CD14-positive monocyte (primary cell): ENCODE measurements at regions not wholly inside any gene's neighbourhood (a gene's known extent, or its start where the extent isn't known, plus 50 kb on each side); places are given as distances from the start of the nearest gene placed in this dataset.

ENCODE experiments used
- DNase-seq, 3 donors: peaks; one replicate each; pipeline ENCODE4 v3.0.0-alpha.2; 2011 to 2022
- H2AFZ ChIP-seq: 2 replicates; pipeline ENCODE4 v1.6.0; 2012; ENCODE audit warnings: mild to moderate bottlenecking, low read depth, low read length, inconsistent platforms; ENCODE audit not compliant: insufficient read depth, poor library complexity, severe bottlenecking
- H3K27ac ChIP-seq, 2 donors: 1 replicate in 1 of 2; 2 replicates in 1 of 2; pipeline ENCODE4 v1.5.1; 2012 to 2013; ENCODE audit warnings: low read length in 2 of 2, control low read depth in 1 of 2, inconsistent platforms in 1 of 2, low read depth in 1 of 2, mild to moderate bottlenecking in 1 of 2
- H3K27me3 ChIP-seq, 2 donors: one replicate each; pipeline versions ENCODE4 v1.6.0 to v1.6.1; 2011 to 2013; ENCODE audit warnings: low read length in 2 of 2; ENCODE audit not compliant: control insufficient read depth in 2 of 2, insufficient read depth in 2 of 2
- H3K36me3 ChIP-seq, 2 donors: replicated peaks in 1 of 2; 1 replicate in 1 of 2; 2 replicates in 1 of 2; pipeline versions ENCODE4 v1.5.1 to v1.6.1; 2012 to 2013; ENCODE audit warnings: low read length in 2 of 2, control low read depth in 1 of 2, inconsistent platforms in 1 of 2, mild to moderate bottlenecking in 1 of 2; ENCODE audit not compliant: insufficient read depth in 2 of 2, control insufficient read depth in 1 of 2
- H3K4me1 ChIP-seq, 2 donors: 1 replicate in 1 of 2; 2 replicates in 1 of 2; pipeline versions ENCODE4 v1.5.1 to v1.6.1; 2012 to 2013; ENCODE audit warnings: low read length in 2 of 2, control low read depth in 1 of 2, inconsistent platforms in 1 of 2, mild to moderate bottlenecking in 1 of 2, moderate library complexity in 1 of 2; ENCODE audit not compliant: insufficient read depth in 2 of 2, control insufficient read depth in 1 of 2
- H3K4me2 ChIP-seq: replicated peaks from 2 replicates; pipeline ENCODE3; 2012; ENCODE audit warnings: low read length, moderate library complexity, mild to moderate bottlenecking; ENCODE audit not compliant: poor library complexity, severe bottlenecking; ENCODE audit errors: extremely low read depth
- H3K4me3 ChIP-seq, 3 experiments: fragments of 200-600 bp in 1 of 3; sonication (generic) in 1 of 3; replicated peaks in 1 of 3; 1 replicate in 2 of 3; 2 replicates in 1 of 3; pipeline ENCODE4 v1.5.1; 2011 to 2013; ENCODE audit warnings: low read length in 3 of 3, mild to moderate bottlenecking in 3 of 3, control low read depth in 2 of 3, low read depth in 2 of 3, inconsistent platforms in 1 of 3, moderate library complexity in 1 of 3
- H3K79me2 ChIP-seq: 2 replicates; pipeline ENCODE4 v1.6.0; 2012; ENCODE audit warnings: mild to moderate bottlenecking, control low read depth, inconsistent platforms, low read length, moderate library complexity; ENCODE audit not compliant: insufficient read depth
- H3K9ac ChIP-seq: 2 replicates; pipeline ENCODE4 v1.6.0; 2017; ENCODE audit warnings: low read length, mild to moderate bottlenecking; ENCODE audit not compliant: insufficient read depth, poor library complexity, severe bottlenecking
- H3K9me3 ChIP-seq, 2 donors: replicated peaks in 1 of 2; 1 replicate in 1 of 2; 2 replicates in 1 of 2; pipeline versions ENCODE4 v1.5.1 to v1.6.1; 2012 to 2013; ENCODE audit warnings: low read length in 2 of 2, control low read depth in 1 of 2; ENCODE audit not compliant: control insufficient read depth in 1 of 2, insufficient read depth in 1 of 2
- H4K20me1 ChIP-seq: 2 replicates; pipeline ENCODE4 v1.6.0; 2012; ENCODE audit warnings: mild to moderate bottlenecking, low read length, control low read depth, moderate library complexity; ENCODE audit not compliant: insufficient read depth
- H3K27ac Mint-ChIP-seq, 7 donors: one replicate each; pipeline ENCODE4 v1.8.0; 2020; ENCODE audit warnings: mild to moderate bottlenecking in 7 of 7, mixed read lengths in 7 of 7, moderate library complexity in 6 of 7, inconsistent platforms in 2 of 7
- H3K27me3 Mint-ChIP-seq, 3 donors: one replicate each; pipeline ENCODE4 v1.8.0; 2021 to 2022; ENCODE audit warnings: low read depth in 3 of 3, mild to moderate bottlenecking in 3 of 3, mixed read lengths in 3 of 3, moderate library complexity in 3 of 3, inconsistent platforms in 1 of 3
- H3K36me3 Mint-ChIP-seq, 2 donors: one replicate each; pipeline ENCODE4 v1.8.0; 2020; ENCODE audit warnings: mixed read lengths in 2 of 2, inconsistent platforms in 1 of 2, mild to moderate bottlenecking in 1 of 2
- H3K4me1 Mint-ChIP-seq: one replicate; pipeline ENCODE4 v1.8.0; 2020; ENCODE audit warnings: mild to moderate bottlenecking, mixed read lengths
- H3K4me3 Mint-ChIP-seq, 2 donors: one replicate each; pipeline ENCODE4 v1.8.0; 2020; ENCODE audit warnings: mild to moderate bottlenecking in 2 of 2, mixed read lengths in 2 of 2, moderate library complexity in 1 of 2
- H3K9me3 Mint-ChIP-seq, 7 donors: one replicate each; pipeline ENCODE4 v1.8.0; 2020 to 2022; ENCODE audit warnings: mixed read lengths in 7 of 7, mild to moderate bottlenecking in 6 of 7, moderate library complexity in 6 of 7, inconsistent platforms in 2 of 7
- CTCF ChIP-seq: fragments of 200-600 bp; IDR thresholded peaks from one replicate; pipeline ENCODE4 v1.8.0; 2022; ENCODE audit warnings: antibody characterized with exemption, mild to moderate bottlenecking
- whole genome bisulfite sequencing: methylation state at CpG from one replicate; pipeline ENCODE4 v1.1.5; 2013; ENCODE audit warnings: missing lambda C conversion rate; ENCODE audit not compliant: insufficient coverage; 5-methylcytosine and 5-hydroxymethylcytosine counted together
- intact Hi-C, 2 donors: fragments of 100-400 bp; cut with micrococcal nuclease; formaldehyde crosslinking; loops; one replicate each; pipeline versions ENCODE4 v1.15.0 to v1.15.1; 2023

GRCh38 chr14:34165847-34166350 is 215.0 kb upstream of the EGLN3 start:
- Histone ChIP-seq H3K9me3 (no peaks in the 10 kb centered on the region), H3K9ac (no peak overlapping the region), H3K4me1 (no peaks in the 10 kb centered on the region), H3K27ac (no peak overlapping the region), H3K4me3 (no peak overlapping the region), H3K4me2 (no peak overlapping the region), H3K27me3 (peaks cover 2 to 13% of the 10 kb centered on the region in 2 donors), H3K36me3 (no peaks in the 10 kb centered on the region), H2AFZ (no peak overlapping the region), H3K79me2 (no peaks in the 10 kb centered on the region), H4K20me1 (no peaks in the 10 kb centered on the region)
- H3K36me3 Mint-ChIP-seq = no peaks in the 10 kb centered on the region
- H3K27ac Mint-ChIP-seq = no peak overlapping the region
- no peak for DNase-seq
- no peaks in the 10 kb centered on the region for H3K4me1 Mint-ChIP-seq
- WGBS = 0% methylated on average over 1 of the region's 5 CpGs
- H3K9me3 Mint-ChIP-seq = peaks cover 0 to 1% (median 0%) of the 10 kb centered on the region in 7 donors
- H3K27me3 Mint-ChIP-seq = peaks cover 4 to 14% (median 5%) of the 10 kb centered on the region in 3 donors
- TF ChIP-seq CTCF = no peak
- intact Hi-C loops = no loop called here
- H3K4me3 Mint-ChIP-seq = no peak overlapping the region

GRCh38 chr14:34164162-34164864 is 213.4 kb upstream of the EGLN3 start:
- no peak for DNase-seq
- H3K9ac ChIP-seq = no peak overlapping the region
- Mint-ChIP-seq H3K36me3 (no peaks in the 10 kb centered on the region), H3K9me3 (peaks cover 0 to 1% (median 0%) of the 10 kb centered on the region in 7 donors), H3K4me3 (no peak overlapping the region), H3K4me1 (no peaks in the 10 kb centered on the region), H3K27me3 (peaks cover 2 to 14% (median 4%) of the 10 kb centered on the region in 3 donors), H3K27ac (no peak overlapping the region)
- no peaks in the 10 kb centered on the region for H3K9me3 ChIP-seq
- H3K36me3 ChIP-seq = no peaks in the 10 kb centered on the region
- no peak overlapping the region for H3K4me3 ChIP-seq
- peaks cover 2 to 13% of the 10 kb centered on the region in 2 donors for H3K27me3 ChIP-seq
- H3K27ac ChIP-seq = no peak overlapping the region
- H3K79me2 ChIP-seq = no peaks in the 10 kb centered on the region
- intact Hi-C loops = no loop called here
- H3K4me2 ChIP-seq = no peak overlapping the region
- H3K4me1 ChIP-seq = no peaks in the 10 kb centered on the region
- no peaks in the 10 kb centered on the region for H4K20me1 ChIP-seq
- 94% methylated on average over 2 of the region's 6 CpGs for WGBS
- no peak for TF ChIP-seq CTCF
- H2AFZ ChIP-seq = no peak overlapping the region
